Heart left ventricle (tissue), 13 donors: ENCODE measurements at regions not wholly inside any gene's neighbourhood (a gene's known extent, or its start where the extent isn't known, plus 50 kb on each side); places are given as distances from the start of the nearest gene placed in this dataset.

ENCODE experiments used
- POLR2A ChIP-seq, 2 donors: fragments of 450-650 bp; IDR thresholded peaks; one replicate each; pipeline ENCODE4 v1.6.1; 2017; ENCODE audit warnings: antibody characterized with exemption in 2 of 2, mild to moderate bottlenecking in 2 of 2, moderate library complexity in 2 of 2
- TF ChIP-seq, protein P1 (sequence below), 12 donors: fragments of 200-600 bp; sonication (generic) in 4 of 12; IDR thresholded peaks; one replicate each; pipeline versions ENCODE4 v1.5.0 to v1.8.0; 2018 to 2022; ENCODE audit warnings: antibody characterized with exemption in 12 of 12, mild to moderate bottlenecking in 5 of 12
- donor health status: ischemic (EF 13 %, LVEDD 7.1; RV severe dilation, severe dysfunction).
- donor health status: DM: no; HTN: yes; CAD: no.
- donor health status: DM: no; HTN: no; CAD: no.
- donor health status: ischemic (EF 25% LVEDD 6.9; RV normal size, moderate dysfunction).
- donor health status: ischemic (EF 25% LVEDD 5.7; RV mildly dilated, moderate dysfunction).
- donor health status: ischemic (EF 35%, LVEDD 5.7; RV mildly dilated, moderate dysfunction).
- donor health status: nonischemic (EF 11% LVEDD 7.7; RV severe dilation, severe dysfunction).
- donor health status: DM: yes; HTN: yes; CAD: no.
- donor health status: PGD.
- donor health status: ischemic (EF 29% LVEDD 5.4; RV normal size, mild dysfunction).
- donor health status: nonischemic (EF 23%, LVEDD 6.1; RV moderate dilation, normal function).

GRCh38 chr17:65385726-65386125, 175.7 kb downstream of the AXIN2 start:
- TF ChIP-seq, protein P1, sequence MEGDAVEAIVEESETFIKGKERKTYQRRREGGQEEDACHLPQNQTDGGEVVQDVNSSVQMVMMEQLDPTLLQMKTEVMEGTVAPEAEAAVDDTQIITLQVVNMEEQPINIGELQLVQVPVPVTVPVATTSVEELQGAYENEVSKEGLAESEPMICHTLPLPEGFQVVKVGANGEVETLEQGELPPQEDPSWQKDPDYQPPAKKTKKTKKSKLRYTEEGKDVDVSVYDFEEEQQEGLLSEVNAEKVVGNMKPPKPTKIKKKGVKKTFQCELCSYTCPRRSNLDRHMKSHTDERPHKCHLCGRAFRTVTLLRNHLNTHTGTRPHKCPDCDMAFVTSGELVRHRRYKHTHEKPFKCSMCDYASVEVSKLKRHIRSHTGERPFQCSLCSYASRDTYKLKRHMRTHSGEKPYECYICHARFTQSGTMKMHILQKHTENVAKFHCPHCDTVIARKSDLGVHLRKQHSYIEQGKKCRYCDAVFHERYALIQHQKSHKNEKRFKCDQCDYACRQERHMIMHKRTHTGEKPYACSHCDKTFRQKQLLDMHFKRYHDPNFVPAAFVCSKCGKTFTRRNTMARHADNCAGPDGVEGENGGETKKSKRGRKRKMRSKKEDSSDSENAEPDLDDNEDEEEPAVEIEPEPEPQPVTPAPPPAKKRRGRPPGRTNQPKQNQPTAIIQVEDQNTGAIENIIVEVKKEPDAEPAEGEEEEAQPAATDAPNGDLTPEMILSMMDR (IDR thresholded peaks at IDR 0.05) = no peak
- no peak for TF ChIP-seq POLR2A (IDR thresholded peaks at IDR 0.05)
